Activated naive CD4-positive, alpha-beta T cell treated with anti-CD3 and anti-CD28 coated beads, Interleukin-2, amount 10 ng/mL, durations not matched to agents 7 days and 5 days (primary cell): ENCODE measurements at regions not wholly inside any gene's neighbourhood (a gene's known extent, or its start where the extent isn't known, plus 50 kb on each side); places are given as distances from the start of the nearest gene placed in this dataset.

ENCODE experiments used
- CTCF ChIA-PET: fragments of 350-600 bp; sonication (Branson Sonifier 250); formaldehyde crosslinking; loops from one replicate; lab custom pipeline; 2021; ENCODE audit warnings: antibody characterized with exemption; lab: Charles Lee
- DNase-seq: peaks from one replicate; pipeline ENCODE4 v3.0.0-alpha.2; 2020
- H3K27ac Mint-ChIP-seq: one replicate; pipeline ENCODE4 v1.8.0; 2021; ENCODE audit warnings: mild to moderate bottlenecking, moderate library complexity, mixed read lengths
- H3K27me3 Mint-ChIP-seq: one replicate; pipeline ENCODE4 v1.8.0; 2021; ENCODE audit warnings: mild to moderate bottlenecking, mixed read lengths
- H3K36me3 Mint-ChIP-seq: one replicate; pipeline ENCODE4 v1.8.0; 2021; ENCODE audit warnings: mixed read lengths
- H3K4me1 Mint-ChIP-seq: one replicate; pipeline ENCODE4 v1.8.0; 2021; ENCODE audit warnings: mixed read lengths
- H3K4me3 Mint-ChIP-seq: one replicate; pipeline ENCODE4 v1.8.0; 2021; ENCODE audit warnings: mild to moderate bottlenecking, moderate library complexity, mixed read lengths
- H3K9me3 Mint-ChIP-seq: one replicate; pipeline ENCODE4 v1.8.0; 2021; ENCODE audit warnings: mixed read lengths

DNA sequence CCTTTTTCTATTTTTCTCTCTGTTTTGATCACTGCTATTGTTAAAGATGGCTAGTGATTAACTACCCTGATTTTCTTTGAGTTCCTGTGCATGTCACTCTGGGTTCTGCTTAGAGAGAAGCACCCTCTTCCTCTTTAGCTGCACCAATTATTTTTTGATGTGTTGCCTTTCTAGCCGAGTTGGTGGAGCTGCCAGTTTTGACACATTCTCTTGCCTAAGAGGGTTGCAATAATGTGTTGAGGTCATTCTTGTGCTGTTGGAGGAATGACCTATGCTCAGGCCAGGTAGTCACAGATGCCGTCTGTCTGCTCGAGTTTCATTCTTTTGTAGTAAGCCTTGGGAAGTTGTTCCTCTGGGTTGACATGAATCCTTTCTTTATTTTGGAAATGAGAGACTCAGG is 84.6 kb upstream of the DPH6 start:
- no peaks in the 10 kb centered on the region for H3K9me3 Mint-ChIP-seq
- no peak for DNase-seq
- CTCF ChIA-PET = no interaction called here
- H3K4me1 Mint-ChIP-seq = no peaks in the 10 kb centered on the region
- no peaks in the 10 kb centered on the region for H3K27me3 Mint-ChIP-seq
- H3K36me3 Mint-ChIP-seq = no peaks in the 10 kb centered on the region
- no peak overlapping the region for H3K4me3 Mint-ChIP-seq
- no peak overlapping the region for H3K27ac Mint-ChIP-seq

GRCh38 chr15:35630985-35631384 is 85.0 kb upstream of the DPH6 start:
- no peak overlapping the region for H3K4me3 Mint-ChIP-seq
- H3K9me3 Mint-ChIP-seq = no peaks in the 10 kb centered on the region
- no peaks in the 10 kb centered on the region for H3K4me1 Mint-ChIP-seq
- H3K27ac Mint-ChIP-seq = no peak overlapping the region
- no peak for DNase-seq
- no peaks in the 10 kb centered on the region for H3K27me3 Mint-ChIP-seq
- CTCF ChIA-PET = no interaction called here
- no peaks in the 10 kb centered on the region for H3K36me3 Mint-ChIP-seq

GRCh38 chr15:35633677-35634076 is 87.7 kb upstream of the DPH6 start:
- no peak for DNase-seq
- Mint-ChIP-seq H3K4me3 (no peak overlapping the region), H3K36me3 (no peaks in the 10 kb centered on the region), H3K9me3 (peaks cover 2% of the 10 kb centered on the region), H3K27ac (no peak overlapping the region), H3K4me1 (no peaks in the 10 kb centered on the region), H3K27me3 (no peaks in the 10 kb centered on the region)
- CTCF ChIA-PET = no interaction called here

DNA sequence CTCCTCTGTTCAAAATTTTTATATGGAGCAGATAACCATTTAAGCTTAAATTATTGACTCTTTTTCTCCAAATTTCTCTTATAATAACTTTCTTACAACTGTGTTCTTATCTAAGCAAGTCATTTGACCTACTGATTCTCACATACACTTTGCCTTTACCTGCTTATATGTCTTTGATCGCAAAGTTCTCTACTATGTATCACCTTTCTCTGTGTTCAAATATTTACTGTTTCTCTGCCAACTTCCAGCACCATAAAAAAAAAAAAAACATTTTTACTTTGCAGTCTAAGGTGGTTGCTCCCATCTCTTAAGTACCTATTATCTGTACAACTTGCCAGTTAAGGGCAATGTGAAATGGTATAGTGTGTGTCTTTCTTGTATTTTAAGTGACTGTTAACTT is 100.8 kb upstream of the DPH6 start:
- DNase-seq = no peak
- CTCF ChIA-PET = no interaction called here
- H3K36me3 Mint-ChIP-seq = no peaks in the 10 kb centered on the region
- no peaks in the 10 kb centered on the region for H3K4me1 Mint-ChIP-seq
- no peak overlapping the region for H3K4me3 Mint-ChIP-seq
- H3K9me3 Mint-ChIP-seq = no peaks in the 10 kb centered on the region
- no peak overlapping the region for H3K27ac Mint-ChIP-seq
- no peaks in the 10 kb centered on the region for H3K27me3 Mint-ChIP-seq

DNA sequence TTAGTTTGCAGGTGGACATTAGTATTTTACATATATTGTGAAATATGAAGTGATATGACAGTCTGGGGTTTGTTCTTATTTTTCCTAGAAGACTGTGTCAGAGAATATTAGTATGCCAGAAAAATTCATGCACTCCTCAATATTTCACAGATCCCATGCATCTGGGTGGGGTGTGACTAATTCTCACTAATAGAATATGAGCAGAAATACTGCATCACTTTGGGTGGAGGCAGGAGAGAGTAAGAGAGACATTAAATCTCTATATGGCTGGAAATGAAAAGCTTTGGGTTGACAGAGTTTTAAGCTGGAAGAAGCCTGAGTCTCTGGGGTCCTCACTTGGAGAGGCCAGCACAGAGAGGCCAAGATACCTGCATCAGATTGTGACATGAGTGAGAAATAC is 101.3 kb upstream of the DPH6 start:
- H3K36me3 Mint-ChIP-seq = no peaks in the 10 kb centered on the region
- no peak for DNase-seq
- H3K9me3 Mint-ChIP-seq = no peaks in the 10 kb centered on the region
- H3K27ac Mint-ChIP-seq = no peak overlapping the region
- no peaks in the 10 kb centered on the region for H3K4me1 Mint-ChIP-seq
- no peak overlapping the region for H3K4me3 Mint-ChIP-seq
- H3K27me3 Mint-ChIP-seq = no peaks in the 10 kb centered on the region
- CTCF ChIA-PET = no interaction called here

- no peaks in the 10 kb centered on the region for H3K9me3 Mint-ChIP-seq
- H3K4me3 Mint-ChIP-seq = no peak overlapping the region
- no peak for DNase-seq
- CTCF ChIA-PET = no interaction called here
- no peaks in the 10 kb centered on the region for H3K4me1 Mint-ChIP-seq
- H3K36me3 Mint-ChIP-seq = no peaks in the 10 kb centered on the region
- no peaks in the 10 kb centered on the region for H3K27me3 Mint-ChIP-seq
- H3K27ac Mint-ChIP-seq = no peak overlapping the region
Observed at GRCh38 chr15:35648941-35649340, 103.0 kb upstream of the DPH6 start.

DNA sequence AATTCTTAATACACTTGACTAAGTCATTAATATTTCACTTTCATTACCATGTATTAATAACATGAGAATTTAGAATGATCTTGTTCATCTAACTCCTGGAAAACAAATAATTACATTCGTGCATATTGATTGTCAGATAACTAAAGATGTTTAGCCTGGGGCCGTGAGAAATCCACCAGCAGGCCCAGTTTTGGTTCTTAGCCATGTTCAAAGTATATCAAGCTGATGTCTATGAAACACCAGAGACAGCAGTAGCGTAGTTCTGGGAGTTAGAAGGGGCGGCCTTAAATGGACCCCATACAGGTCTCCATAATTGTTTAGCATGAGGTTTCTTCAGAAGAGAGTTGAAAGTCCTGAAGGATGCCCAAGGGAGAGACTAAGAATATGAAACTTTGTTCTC is 103.6 kb upstream of the DPH6 start:
- H3K9me3 Mint-ChIP-seq = no peaks in the 10 kb centered on the region
- no peak overlapping the region for H3K27ac Mint-ChIP-seq
- no peaks in the 10 kb centered on the region for H3K4me1 Mint-ChIP-seq
- no peak overlapping the region for H3K4me3 Mint-ChIP-seq
- no peaks in the 10 kb centered on the region for H3K27me3 Mint-ChIP-seq
- H3K36me3 Mint-ChIP-seq = no peaks in the 10 kb centered on the region
- DNase-seq = no peak
- CTCF ChIA-PET = no interaction called here

- Mint-ChIP-seq H3K4me1 (no peaks in the 10 kb centered on the region), H3K36me3 (no peaks in the 10 kb centered on the region), H3K9me3 (no peaks in the 10 kb centered on the region), H3K27me3 (no peaks in the 10 kb centered on the region), H3K27ac (no peak overlapping the region), H3K4me3 (no peak overlapping the region)
- DNase-seq = no peak
- CTCF ChIA-PET = no interaction called here
Observed at GRCh38 chr15:35654332-35654731, 108.4 kb upstream of the DPH6 start.

- no peaks in the 10 kb centered on the region for H3K9me3 Mint-ChIP-seq
- no peak for DNase-seq
- H3K27ac Mint-ChIP-seq = no peak overlapping the region
- CTCF ChIA-PET = no interaction called here
- H3K27me3 Mint-ChIP-seq = no peaks in the 10 kb centered on the region
- no peak overlapping the region for H3K4me3 Mint-ChIP-seq
- H3K36me3 Mint-ChIP-seq = no peaks in the 10 kb centered on the region
- H3K4me1 Mint-ChIP-seq = no peaks in the 10 kb centered on the region
Observed at GRCh38 chr15:35657679-35658311, 111.8 kb upstream of the DPH6 start.

DNA sequence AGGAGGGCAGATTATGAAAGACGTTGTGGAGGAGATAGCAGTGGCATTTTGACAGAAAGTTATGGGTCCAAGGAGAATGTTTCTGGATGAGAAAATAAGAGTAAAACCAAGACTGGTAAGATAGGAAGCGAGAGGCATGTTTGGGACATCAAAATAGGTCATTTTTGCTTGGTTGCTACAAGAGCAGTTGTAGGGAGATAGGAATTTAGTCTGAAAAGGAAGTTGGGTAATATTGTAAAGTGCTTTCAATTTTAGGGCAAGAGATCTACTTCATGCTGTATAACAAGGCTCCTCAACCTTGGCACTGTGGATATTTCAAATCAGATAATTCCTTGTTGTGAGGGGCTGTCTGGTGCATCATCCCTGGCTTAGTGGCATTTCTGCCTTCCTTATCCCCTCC is 118.0 kb upstream of the DPH6 start:
- H3K9me3 Mint-ChIP-seq = no peaks in the 10 kb centered on the region
- no peaks in the 10 kb centered on the region for H3K27me3 Mint-ChIP-seq
- no peaks in the 10 kb centered on the region for H3K4me1 Mint-ChIP-seq
- no peak for DNase-seq
- CTCF ChIA-PET = no interaction called here
- H3K27ac Mint-ChIP-seq = no peak overlapping the region
- no peak overlapping the region for H3K4me3 Mint-ChIP-seq
- no peaks in the 10 kb centered on the region for H3K36me3 Mint-ChIP-seq

GRCh38 chr15:35665896-35666536 is 120.1 kb upstream of the DPH6 start:
- Mint-ChIP-seq H3K27ac (no peak overlapping the region), H3K4me1 (peaks cover 2% of the 10 kb centered on the region), H3K4me3 (no peak overlapping the region), H3K27me3 (no peaks in the 10 kb centered on the region), H3K36me3 (no peaks in the 10 kb centered on the region), H3K9me3 (no peaks in the 10 kb centered on the region)
- CTCF ChIA-PET = no interaction called here
- DNase-seq = no peak

DNA sequence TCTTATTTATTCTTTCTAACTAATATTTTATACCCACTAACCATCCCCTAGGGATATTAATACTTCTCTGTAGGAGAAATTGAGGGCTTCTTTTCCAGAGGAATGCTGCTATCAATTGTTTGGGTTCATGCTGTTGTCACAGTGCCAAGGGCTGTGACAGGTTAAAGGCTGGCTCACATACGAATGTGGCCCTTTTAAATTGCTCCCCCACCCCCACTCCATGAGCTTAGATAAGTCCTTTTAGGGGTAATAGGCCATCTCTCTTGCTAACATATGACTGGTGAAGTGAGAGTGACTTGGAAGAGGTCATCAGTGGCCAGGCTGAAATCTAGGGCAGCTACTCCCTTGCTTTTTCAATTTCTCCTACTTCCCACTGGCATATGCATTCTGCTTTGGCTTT is 121.9 kb upstream of the DPH6 start:
- Mint-ChIP-seq H3K27me3 (no peaks in the 10 kb centered on the region), H3K36me3 (no peaks in the 10 kb centered on the region), H3K4me1 (peaks cover 7% of the 10 kb centered on the region), H3K27ac (no peak overlapping the region), H3K9me3 (no peaks in the 10 kb centered on the region), H3K4me3 (no peak overlapping the region)
- no peak for DNase-seq
- CTCF ChIA-PET = no interaction called here

- no peak for DNase-seq
- Mint-ChIP-seq H3K27ac (no peak overlapping the region), H3K36me3 (no peaks in the 10 kb centered on the region), H3K4me1 (peaks cover 13% of the 10 kb centered on the region), H3K4me3 (no peak overlapping the region), H3K27me3 (no peaks in the 10 kb centered on the region), H3K9me3 (no peaks in the 10 kb centered on the region)
- CTCF ChIA-PET = no interaction called here
Observed at GRCh38 chr15:35669021-35669420, 123.1 kb upstream of the DPH6 start.

DNA sequence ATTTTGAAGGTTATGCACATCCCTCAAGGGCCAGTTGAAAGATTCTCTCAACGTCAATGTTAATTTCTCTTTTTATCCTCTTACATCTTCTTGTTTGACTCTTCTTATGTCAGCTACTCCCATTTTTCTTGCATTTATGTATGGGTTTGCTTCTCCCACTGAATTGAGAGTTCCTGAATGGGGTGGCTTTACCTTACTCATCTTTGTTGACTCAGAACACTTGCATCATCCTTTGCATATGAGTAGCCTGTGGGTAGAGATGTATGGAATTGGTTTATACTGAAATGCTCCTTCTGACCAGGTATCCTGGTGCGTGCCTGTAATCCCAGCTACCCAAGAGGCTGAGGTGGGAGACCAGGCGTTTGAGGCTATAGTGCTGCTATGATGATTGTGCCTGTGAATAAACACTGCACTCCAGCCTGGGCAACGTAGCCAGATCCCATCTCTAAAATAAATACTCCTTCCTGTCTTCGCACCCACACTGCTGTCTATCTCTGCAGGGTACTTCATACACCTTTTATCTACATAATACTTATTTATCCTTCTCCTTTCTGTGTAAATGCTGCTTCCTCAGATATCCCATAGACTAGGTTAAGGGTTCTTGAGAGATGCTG is 123.6 kb upstream of the DPH6 start:
- H3K36me3 Mint-ChIP-seq = no peaks in the 10 kb centered on the region
- no peaks in the 10 kb centered on the region for H3K9me3 Mint-ChIP-seq
- no peak overlapping the region for H3K27ac Mint-ChIP-seq
- no peak for DNase-seq
- H3K4me1 Mint-ChIP-seq = peaks cover 13% of the 10 kb centered on the region
- CTCF ChIA-PET = no interaction called here
- no peaks in the 10 kb centered on the region for H3K27me3 Mint-ChIP-seq
- H3K4me3 Mint-ChIP-seq = no peak overlapping the region

DNA sequence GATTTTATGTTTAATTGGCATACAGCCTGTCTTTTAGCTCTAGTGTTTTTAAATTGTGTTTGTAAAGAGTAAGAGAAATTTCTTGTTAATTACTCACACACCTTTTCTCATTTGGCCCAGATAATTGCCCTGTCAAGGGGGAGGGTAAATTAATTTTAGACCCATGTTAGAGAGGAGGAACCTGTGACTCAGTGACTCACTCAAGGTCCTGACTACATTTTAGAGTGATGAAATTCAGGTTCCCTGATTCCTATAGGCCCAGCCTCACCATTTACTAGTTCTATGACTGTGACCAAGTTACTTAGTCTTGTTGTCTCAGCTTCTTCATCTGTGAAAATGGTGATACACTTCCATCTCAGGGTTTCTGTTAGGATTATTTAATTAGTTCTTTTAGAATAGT is 125.2 kb upstream of the DPH6 start:
- Mint-ChIP-seq H3K27me3 (peaks cover 4% of the 10 kb centered on the region), H3K4me1 (peaks cover 13% of the 10 kb centered on the region), H3K27ac (no peak overlapping the region), H3K9me3 (no peaks in the 10 kb centered on the region), H3K36me3 (no peaks in the 10 kb centered on the region), H3K4me3 (no peak overlapping the region)
- DNase-seq = no peak
- CTCF ChIA-PET = no interaction called here
